Astrocyte of the cerebellum (primary cell): ENCODE measurements at regions not wholly inside any gene's neighbourhood (a gene's known extent, or its start where the extent isn't known, plus 50 kb on each side); places are given as distances from the start of the nearest gene placed in this dataset.

ENCODE experiments used
- DNase-seq: peaks from one replicate; pipeline ENCODE4 v3.0.0-alpha.2; 2011; ENCODE audit warnings: low read depth
- H3K4me3 ChIP-seq: 2 replicates; pipeline ENCODE4 v1.5.1; 2011; ENCODE audit warnings: mild to moderate bottlenecking, low read depth, low read length, moderate library complexity
- in situ Hi-C: cut with HindIII; loops from 2 replicates; pipeline ENCODE4 v1.10.0; 2017; ENCODE audit warnings: low sequenced_read_pairs
- TF ChIP-seq, protein P1 (sequence below): IDR thresholded peaks from 2 replicates; pipeline ENCODE4 v1.5.1; 2012; ENCODE audit warnings: low read length, low read depth, moderate library complexity, mild to moderate bottlenecking; ENCODE audit errors: missing control alignments

DNA sequence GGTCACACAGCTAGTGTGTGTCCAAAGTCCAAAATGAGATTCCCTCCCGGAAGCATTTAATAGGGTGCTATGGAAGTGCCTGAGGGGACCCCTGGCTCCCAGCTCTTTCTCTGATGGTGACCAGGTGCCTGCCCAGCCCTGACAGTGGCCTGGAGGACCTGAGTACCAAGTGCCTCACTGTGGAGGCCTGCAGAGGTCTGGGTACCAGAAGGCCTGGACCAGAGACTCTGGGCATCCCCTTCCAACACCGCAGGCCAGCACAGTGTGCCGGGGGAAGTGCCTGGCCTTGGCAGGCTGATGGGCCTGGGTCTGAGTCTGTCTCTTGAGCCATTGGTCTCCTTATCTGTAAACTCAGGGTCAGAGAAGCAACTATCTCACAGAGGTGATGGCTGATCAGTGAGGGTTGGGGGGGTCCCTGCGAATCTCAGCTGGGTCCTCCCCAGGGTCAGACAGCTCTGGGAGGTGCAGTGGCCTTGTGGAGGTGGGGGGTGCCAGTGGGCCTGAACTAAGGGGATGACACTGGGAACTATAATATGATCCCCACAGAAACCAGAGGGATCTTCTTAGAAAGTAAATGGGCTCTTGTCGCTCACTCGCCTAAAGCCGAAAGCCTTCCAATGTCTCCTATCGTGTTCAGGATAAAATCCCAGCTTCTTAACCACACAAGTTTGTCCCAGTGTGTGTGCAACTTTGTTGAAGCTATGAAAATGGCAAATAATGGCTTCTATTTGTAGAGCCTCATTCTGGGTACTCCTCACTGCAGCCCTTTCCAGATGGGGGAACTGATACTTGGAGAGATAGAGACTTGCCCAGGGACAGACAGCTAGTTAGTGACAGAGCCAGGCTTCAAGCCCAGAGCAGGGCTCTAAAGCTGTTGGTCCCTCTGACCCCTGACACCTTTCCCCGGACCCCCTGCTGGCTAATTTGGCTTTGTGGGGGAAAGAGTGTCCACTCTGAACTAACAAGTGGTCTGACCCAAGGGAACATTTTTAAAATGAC lies 225.1 kb downstream of the TFCP2L1 start:
- H3K4me3 ChIP-seq, result no peak overlapping the region
- DNase-seq, result no peak
- in situ Hi-C loops, result no loop called here
- TF ChIP-seq, protein P1, sequence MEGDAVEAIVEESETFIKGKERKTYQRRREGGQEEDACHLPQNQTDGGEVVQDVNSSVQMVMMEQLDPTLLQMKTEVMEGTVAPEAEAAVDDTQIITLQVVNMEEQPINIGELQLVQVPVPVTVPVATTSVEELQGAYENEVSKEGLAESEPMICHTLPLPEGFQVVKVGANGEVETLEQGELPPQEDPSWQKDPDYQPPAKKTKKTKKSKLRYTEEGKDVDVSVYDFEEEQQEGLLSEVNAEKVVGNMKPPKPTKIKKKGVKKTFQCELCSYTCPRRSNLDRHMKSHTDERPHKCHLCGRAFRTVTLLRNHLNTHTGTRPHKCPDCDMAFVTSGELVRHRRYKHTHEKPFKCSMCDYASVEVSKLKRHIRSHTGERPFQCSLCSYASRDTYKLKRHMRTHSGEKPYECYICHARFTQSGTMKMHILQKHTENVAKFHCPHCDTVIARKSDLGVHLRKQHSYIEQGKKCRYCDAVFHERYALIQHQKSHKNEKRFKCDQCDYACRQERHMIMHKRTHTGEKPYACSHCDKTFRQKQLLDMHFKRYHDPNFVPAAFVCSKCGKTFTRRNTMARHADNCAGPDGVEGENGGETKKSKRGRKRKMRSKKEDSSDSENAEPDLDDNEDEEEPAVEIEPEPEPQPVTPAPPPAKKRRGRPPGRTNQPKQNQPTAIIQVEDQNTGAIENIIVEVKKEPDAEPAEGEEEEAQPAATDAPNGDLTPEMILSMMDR, result no peak

DNA sequence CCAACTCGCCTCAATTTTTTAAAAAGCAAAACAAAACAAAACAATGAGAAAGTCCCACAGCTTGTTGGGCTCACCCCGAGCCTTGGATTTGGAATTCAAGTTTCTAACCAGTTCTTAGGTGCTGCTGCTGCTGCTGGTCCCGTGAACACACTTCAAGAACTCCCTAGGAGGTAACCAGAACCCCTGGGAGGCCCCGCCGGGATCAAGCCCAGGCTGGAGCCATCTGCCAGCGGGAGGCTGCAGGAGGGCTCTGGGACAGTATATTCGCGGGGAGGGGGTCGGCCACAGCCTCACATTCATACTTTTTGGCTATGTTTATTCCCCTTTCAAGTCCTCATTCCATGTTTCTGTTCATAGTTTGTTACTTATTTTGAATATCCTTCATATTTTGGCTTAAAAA lies 223.4 kb downstream of the TFCP2L1 start:
- in situ Hi-C loops, result no loop called here
- H3K4me3 ChIP-seq, result no peak overlapping the region
- TF ChIP-seq, protein P1, result no peak
- DNase-seq, result no peak

DNA sequence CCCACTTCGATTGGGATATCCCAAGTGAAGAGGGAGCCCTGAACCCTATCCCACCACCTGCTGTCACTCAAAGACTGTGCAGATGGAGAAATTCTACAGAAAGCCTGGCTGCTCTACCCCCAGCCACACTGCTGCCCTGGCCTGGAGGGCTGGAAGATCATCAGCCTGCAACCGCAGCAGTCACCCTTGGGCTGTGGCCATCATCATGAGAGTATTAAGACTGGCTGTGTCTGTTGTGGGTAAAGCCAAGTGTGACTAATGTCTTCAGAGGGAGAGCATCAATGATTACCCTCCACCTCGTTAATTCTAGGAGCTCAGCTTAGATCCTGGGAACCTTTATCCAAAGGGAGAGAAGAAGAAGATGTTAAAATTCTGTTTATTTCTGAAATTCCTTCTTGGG lies 221.5 kb downstream of the TFCP2L1 start:
- TF ChIP-seq, protein P1, result no peak
- no peak for DNase-seq
- no peak overlapping the region for H3K4me3 ChIP-seq
- in situ Hi-C loops, result no loop called here

DNA sequence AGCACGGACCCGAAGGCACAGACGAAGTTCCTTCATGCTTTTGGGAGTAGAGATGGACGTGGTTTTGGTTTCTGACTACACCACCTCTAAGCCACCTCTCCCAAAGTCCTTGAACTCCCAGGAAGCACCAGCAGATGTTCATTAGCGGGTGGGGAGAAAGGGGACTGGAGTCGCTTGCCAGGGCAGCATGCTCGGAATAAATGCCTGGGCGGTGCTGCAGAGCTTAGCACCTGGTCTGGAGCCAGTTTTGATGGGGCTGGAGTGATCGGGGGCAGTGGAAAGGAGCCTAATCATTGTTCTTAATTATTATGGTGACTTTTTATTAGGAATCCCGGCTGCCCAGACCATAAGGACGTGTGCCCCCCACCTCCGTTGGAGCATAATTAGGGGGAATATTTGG lies 220.8 kb downstream of the TFCP2L1 start:
- TF ChIP-seq, protein P1, result no peak
- in situ Hi-C loops, result no loop called here
- no peak for DNase-seq
- no peak overlapping the region for H3K4me3 ChIP-seq

DNA sequence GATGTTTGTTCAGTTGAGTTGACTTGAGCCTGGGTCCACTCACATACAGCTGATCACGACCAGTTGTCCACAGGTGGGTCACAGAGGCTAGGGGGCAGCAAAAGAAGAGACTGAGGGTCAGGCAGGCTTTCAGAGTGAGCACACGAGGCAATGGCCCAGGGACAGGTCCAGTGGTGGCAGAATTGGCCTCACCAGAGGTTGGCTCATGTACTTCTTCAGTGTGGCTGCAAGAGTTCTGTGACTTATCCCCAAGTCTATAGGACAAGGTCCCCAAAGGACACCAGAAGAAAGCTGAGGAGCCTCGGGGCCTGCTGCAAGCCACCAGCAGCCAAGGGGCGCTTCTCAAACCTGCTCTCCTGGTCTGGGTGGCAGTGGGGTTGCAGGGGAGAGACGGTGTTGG lies 219.8 kb downstream of the TFCP2L1 start:
- TF ChIP-seq, protein P1, result no peak

DNA sequence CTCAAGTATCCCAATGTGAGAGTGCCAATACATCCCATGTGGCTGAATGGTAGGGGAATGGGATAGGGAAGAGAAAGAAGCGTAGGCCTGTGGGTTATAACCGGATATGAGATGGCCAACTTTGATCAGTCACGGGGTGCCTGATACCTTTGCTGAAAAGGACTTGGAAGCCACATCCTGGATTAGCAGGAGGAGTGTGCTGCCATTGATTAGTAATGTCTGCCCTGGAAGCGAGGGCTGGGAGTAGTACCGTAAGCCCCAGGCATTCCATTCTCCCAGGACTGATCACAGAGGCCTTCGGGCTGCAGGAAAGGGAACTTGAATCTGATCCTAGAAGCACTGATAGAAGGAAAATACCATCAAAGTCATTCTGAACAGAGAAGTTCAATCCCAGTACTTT lies 218.5 kb downstream of the TFCP2L1 start:
- in situ Hi-C loops, result loop anchor here (5.0 kb wide), 1 partner anchor 364 kb away; no protein-coding TSS in a partner anchor
- DNase-seq, result no peak
- H3K4me3 ChIP-seq, result no peak overlapping the region
- TF ChIP-seq, protein P1, result no peak

More for the DNA sequence above, 219.8 kb downstream of the TFCP2L1 start:
- H3K4me3 ChIP-seq, result no peak overlapping the region
- DNase-seq, result no peak
- in situ Hi-C loops, result loop anchor here (5.0 kb wide), 1 partner anchor 363 kb away; no protein-coding TSS in a partner anchor
